Keratinocyte (primary cell): ENCODE measurements at regions not wholly inside any gene's neighbourhood (a gene's known extent, or its start where the extent isn't known, plus 50 kb on each side); places are given as distances from the start of the nearest gene placed in this dataset.

Source experiments
- DNase-seq: peaks from one replicate; pipeline ENCODE4 v3.0.0-alpha.2; 2011; ENCODE audit warnings: low read depth, missing footprints, low spot score
- FAIRE-seq: peaks from 2 replicates; lab custom pipeline; 2011; peaks lifted over from hg19 to GRCh38; lab: Jason Lieb, UNC
- H2AFZ ChIP-seq: 2 replicates; pipeline ENCODE4 v1.6.0; 2012; ENCODE audit warnings: low read length, control low read depth, inconsistent platforms; ENCODE audit not compliant: control insufficient read depth
- H3K27ac ChIP-seq: 2 replicates; pipeline ENCODE4 v1.5.1; 2011; ENCODE audit warnings: low read length; ENCODE audit not compliant: control insufficient read depth, insufficient read depth
- H3K27me3 ChIP-seq: 3 replicates; pipeline ENCODE4 v1.6.0; 2011; ENCODE audit warnings: low read length; ENCODE audit not compliant: control insufficient read depth, insufficient read depth; ENCODE audit errors: extremely low read depth
- H3K36me3 ChIP-seq, 2 experiments: 2 replicates in 1 of 2; 3 replicates in 1 of 2; pipeline ENCODE4 v1.5.1; 2011; ENCODE audit warnings: low read length in 2 of 2, mild to moderate bottlenecking in 1 of 2; ENCODE audit not compliant: control insufficient read depth in 2 of 2, insufficient read depth in 2 of 2; ENCODE audit errors: extremely low read depth in 1 of 2
- H3K4me1 ChIP-seq: 3 replicates; pipeline ENCODE4 v1.5.1; 2011; ENCODE audit warnings: low read length; ENCODE audit not compliant: control insufficient read depth, insufficient read depth; ENCODE audit errors: extremely low read depth
- H3K4me2 ChIP-seq: 3 replicates; pipeline ENCODE4 v1.6.0; 2011; ENCODE audit warnings: low read depth, low read length; ENCODE audit not compliant: control insufficient read depth, insufficient read depth; ENCODE audit errors: extremely low read depth
- H3K4me3 ChIP-seq, 3 experiments: fragments of 200-600 bp in 1 of 3; sonication (generic) in 1 of 3; 2 replicates in 2 of 3; 3 replicates in 1 of 3; pipeline ENCODE4 v1.5.1; 2011 to 2016; ENCODE audit warnings: low read length in 3 of 3, mild to moderate bottlenecking in 3 of 3, control low read depth in 2 of 3, inconsistent platforms in 1 of 3, low read depth in 1 of 3, mixed read lengths in 1 of 3, mixed run types in 1 of 3, moderate library complexity in 1 of 3; ENCODE audit not compliant: control insufficient read depth in 2 of 3, insufficient read depth in 2 of 3; ENCODE audit errors: extremely low read depth in 1 of 3
- H3K79me2 ChIP-seq: 2 replicates; pipeline ENCODE4 v1.6.0; 2012; ENCODE audit warnings: low read length; ENCODE audit not compliant: control insufficient read depth, insufficient read depth
- H3K9ac ChIP-seq: 3 replicates; pipeline ENCODE4 v1.6.0; 2011; ENCODE audit warnings: low read length; ENCODE audit not compliant: control insufficient read depth, insufficient read depth; ENCODE audit errors: extremely low read depth
- H3K9me1 ChIP-seq: 3 replicates; pipeline ENCODE4 v1.6.0; 2011; ENCODE audit warnings: low read length; ENCODE audit not compliant: control insufficient read depth, insufficient read depth; ENCODE audit errors: extremely low read depth
- H3K9me3 ChIP-seq: 2 replicates; pipeline ENCODE4 v1.5.1; 2012; ENCODE audit warnings: low read depth, low read length; ENCODE audit not compliant: control insufficient read depth
- H4K20me1 ChIP-seq: 3 replicates; pipeline ENCODE4 v1.6.0; 2011; ENCODE audit warnings: low read length; ENCODE audit not compliant: control insufficient read depth, insufficient read depth; ENCODE audit errors: extremely low read depth
- CTCF ChIP-seq, 3 experiments: IDR thresholded peaks in 1 of 3; conservative IDR thresholded peaks in 1 of 3; optimal IDR thresholded peaks in 1 of 3; 2 replicates in 2 of 3; 3 replicates in 1 of 3; pipeline versions ENCODE3 to v1.5.1; 2011; ENCODE audit warnings: low read length in 3 of 3, mild to moderate bottlenecking in 3 of 3, moderate library complexity in 2 of 3, control low read depth in 1 of 3, inconsistent platforms in 1 of 3; ENCODE audit not compliant: insufficient read depth in 2 of 3; ENCODE audit errors: extremely low read depth in 1 of 3
- EZH2 ChIP-seq: IDR thresholded peaks from one replicate; pipeline ENCODE4 v1.6.1; 2012; ENCODE audit warnings: inconsistent platforms, mild to moderate bottlenecking, low read length, moderate library complexity
- dilution Hi-C: fragments of 300-500 bp; cut with MboI; formaldehyde crosslinking; loops from one replicate; pipeline ENCODE4 v1.7.0; 2020; ENCODE audit warnings: low sequenced_read_pairs; ENCODE audit not compliant: extremely low pct_ligation_motif_present

- no peak for FAIRE-seq
- dilution Hi-C loops: no loop called here
Observed at GRCh38 chr16:88195911-88196465, 186.8 kb upstream of the ZNF469 start.

GRCh38 chr16:88196471-88197400 lies 186.0 kb upstream of the ZNF469 start:
- H3K27me3 ChIP-seq: peaks cover 14% of the 10 kb centered on the region
- H3K4me3 ChIP-seq: no peak overlapping the region
- no peak for DNase-seq
- H3K9me1 ChIP-seq: no peaks in the 10 kb centered on the region
- H3K36me3 ChIP-seq: no peaks in the 10 kb centered on the region
- no peak overlapping the region for H2AFZ ChIP-seq
- no peaks in the 10 kb centered on the region for H4K20me1 ChIP-seq
- no peak overlapping the region for H3K27ac ChIP-seq
- no peak overlapping the region for H3K9ac ChIP-seq
- no peak for TF ChIP-seq CTCF (optimal IDR thresholded peaks at IDR 0.05 in 1 of 3, IDR thresholded peaks at IDR 0.05 in 1 of 3, conservative IDR thresholded peaks at IDR 0.05 in 1 of 3; ENCODE audit: extremely low read depth in 1 of 3, insufficient read depth in 2 of 3, low read length in 3 of 3)
- no peak for TF ChIP-seq EZH2
- dilution Hi-C loops: no loop called here
- no peaks in the 10 kb centered on the region for H3K9me3 ChIP-seq
- H3K4me2 ChIP-seq: no peak overlapping the region
- no peaks in the 10 kb centered on the region for H3K79me2 ChIP-seq
- no peak for FAIRE-seq
- no peaks in the 10 kb centered on the region for H3K4me1 ChIP-seq

More at GRCh38 chr16:88195911-88196465, 186.8 kb upstream of the ZNF469 start:
- no peaks in the 10 kb centered on the region for H3K9me1 ChIP-seq
- TF ChIP-seq EZH2: no peak
- TF ChIP-seq CTCF (optimal IDR thresholded peaks at IDR 0.05 in 1 of 3, IDR thresholded peaks at IDR 0.05 in 1 of 3, conservative IDR thresholded peaks at IDR 0.05 in 1 of 3; ENCODE audit: extremely low read depth in 1 of 3, insufficient read depth in 2 of 3, low read length in 3 of 3): no peak
- H3K4me3 ChIP-seq: no peak overlapping the region
- H3K79me2 ChIP-seq: no peaks in the 10 kb centered on the region
- no peak overlapping the region for H2AFZ ChIP-seq
- no peak overlapping the region for H3K4me2 ChIP-seq
- no peak overlapping the region for H3K9ac ChIP-seq
- no peak for DNase-seq
- no peaks in the 10 kb centered on the region for H3K9me3 ChIP-seq
- H4K20me1 ChIP-seq: no peaks in the 10 kb centered on the region
- H3K36me3 ChIP-seq: no peaks in the 10 kb centered on the region
- H3K27me3 ChIP-seq: peaks cover 14% of the 10 kb centered on the region
- H3K4me1 ChIP-seq: no peaks in the 10 kb centered on the region
- no peak overlapping the region for H3K27ac ChIP-seq
